ENCODE measurements at regions not wholly inside any gene's neighbourhood (a gene's known extent, or its start where the extent isn't known, plus 50 kb on each side); places are given as distances from the start of the nearest gene placed in this dataset.

DNA sequence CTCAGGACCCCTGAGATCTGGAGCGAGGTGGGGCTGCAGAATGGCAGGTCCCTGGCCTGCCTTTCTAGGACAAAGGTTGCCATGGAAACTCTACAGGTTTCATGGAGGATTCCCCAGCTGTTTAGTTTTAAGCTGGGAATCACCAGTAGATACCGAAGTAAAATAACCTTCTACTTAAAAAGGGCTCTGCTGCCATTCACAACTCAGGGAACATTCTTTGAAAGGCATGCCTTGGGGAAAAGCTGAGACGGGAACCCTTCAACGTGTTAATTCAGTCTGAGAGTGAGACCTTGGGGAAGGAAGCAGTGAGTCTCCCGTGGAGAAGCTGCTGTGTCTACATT lies 493.3 kb downstream of the BRD1 start:
- Histone ChIP-seq H3K9me3 (replicated peaks; ENCODE audit: insufficient read depth, low read length) (no peaks in the 10 kb centered on the region; the same call in 1 of the 2 replicates), H3K4me2 (ENCODE audit: low read depth, low read length) (no peak overlapping the region), H2AFZ (ENCODE audit: low read length) (no peak overlapping the region), H3F3A (ENCODE audit: insufficient read depth, low read length) (no peaks in the 10 kb centered on the region), H3K9ac (ENCODE audit: low read length) (no peak overlapping the region), H3K4me1 (ENCODE audit: low read length) (no peaks in the 10 kb centered on the region), H3K27ac (ENCODE audit: low read length) (no peak overlapping the region), H4K20me1 (ENCODE audit: insufficient read depth, low read length) (no peaks in the 10 kb centered on the region), H3K9me2 (replicated peaks; ENCODE audit: insufficient read depth, low read length) (no peaks in the 10 kb centered on the region), H3K79me2 (ENCODE audit: low read length) (no peaks in the 10 kb centered on the region), H3K36me3 (replicated peaks; ENCODE audit: insufficient read depth, low read length) (no peaks in the 10 kb centered on the region), H3K27me3 (replicated peaks; ENCODE audit: insufficient read depth, low read length) (peaks cover 33% of the 10 kb centered on the region), H3K4me3 (ENCODE audit: low read length) (no peak overlapping the region)
- TF ChIP-seq EZH2phosphoT487 (IDR thresholded peaks at IDR 0.05; ENCODE audit: low read length) (no peak), EZH2 (optimal IDR thresholded peaks at IDR 0.05; ENCODE audit: low read depth, low read length) (no peak)
- TF ChIP-seq, protein P1, sequence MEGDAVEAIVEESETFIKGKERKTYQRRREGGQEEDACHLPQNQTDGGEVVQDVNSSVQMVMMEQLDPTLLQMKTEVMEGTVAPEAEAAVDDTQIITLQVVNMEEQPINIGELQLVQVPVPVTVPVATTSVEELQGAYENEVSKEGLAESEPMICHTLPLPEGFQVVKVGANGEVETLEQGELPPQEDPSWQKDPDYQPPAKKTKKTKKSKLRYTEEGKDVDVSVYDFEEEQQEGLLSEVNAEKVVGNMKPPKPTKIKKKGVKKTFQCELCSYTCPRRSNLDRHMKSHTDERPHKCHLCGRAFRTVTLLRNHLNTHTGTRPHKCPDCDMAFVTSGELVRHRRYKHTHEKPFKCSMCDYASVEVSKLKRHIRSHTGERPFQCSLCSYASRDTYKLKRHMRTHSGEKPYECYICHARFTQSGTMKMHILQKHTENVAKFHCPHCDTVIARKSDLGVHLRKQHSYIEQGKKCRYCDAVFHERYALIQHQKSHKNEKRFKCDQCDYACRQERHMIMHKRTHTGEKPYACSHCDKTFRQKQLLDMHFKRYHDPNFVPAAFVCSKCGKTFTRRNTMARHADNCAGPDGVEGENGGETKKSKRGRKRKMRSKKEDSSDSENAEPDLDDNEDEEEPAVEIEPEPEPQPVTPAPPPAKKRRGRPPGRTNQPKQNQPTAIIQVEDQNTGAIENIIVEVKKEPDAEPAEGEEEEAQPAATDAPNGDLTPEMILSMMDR (IDR thresholded peaks at IDR 0.05; ENCODE audit: low read length): no peak
- no peak for DNase-seq

DNA sequence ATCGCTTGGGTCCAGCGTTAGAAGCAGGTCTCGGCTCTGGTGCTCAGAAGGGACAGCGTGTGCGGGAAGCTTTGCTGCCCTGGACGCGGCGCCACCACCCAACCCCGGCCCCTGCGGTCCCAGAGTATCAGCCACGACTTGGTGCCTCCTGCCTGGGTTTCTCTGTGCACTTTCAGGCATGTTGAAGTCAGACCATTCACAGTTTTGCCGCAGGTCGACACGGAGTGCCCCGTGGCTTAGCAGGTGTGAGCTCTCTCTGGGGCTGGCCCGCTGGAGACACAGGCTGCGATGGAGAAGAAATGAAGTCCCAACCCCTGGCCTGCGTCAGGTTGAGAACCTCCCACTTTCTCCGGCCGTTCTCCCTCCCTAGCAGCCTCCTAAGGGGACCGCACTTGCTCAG lies 494.5 kb downstream of the BRD1 start:
- TF ChIP-seq EZH2 (optimal IDR thresholded peaks at IDR 0.05; ENCODE audit: low read depth, low read length): no peak
- TF ChIP-seq EZH2phosphoT487 (IDR thresholded peaks at IDR 0.05; ENCODE audit: low read length): no peak
- TF ChIP-seq, protein P1 (IDR thresholded peaks at IDR 0.05; ENCODE audit: low read length): no peak
- DNase-seq: peak; percentile 21
- Histone ChIP-seq H3F3A (ENCODE audit: insufficient read depth, low read length) (no peaks in the 10 kb centered on the region), H3K4me2 (ENCODE audit: low read depth, low read length) (no peak overlapping the region), H3K9ac (ENCODE audit: low read length) (no peak overlapping the region), H3K9me2 (replicated peaks; ENCODE audit: insufficient read depth, low read length) (no peaks in the 10 kb centered on the region), H3K27me3 (replicated peaks; ENCODE audit: insufficient read depth, low read length) (peaks cover 34% of the 10 kb centered on the region), H4K20me1 (ENCODE audit: insufficient read depth, low read length) (no peaks in the 10 kb centered on the region), H3K79me2 (ENCODE audit: low read length) (no peaks in the 10 kb centered on the region), H3K4me1 (ENCODE audit: low read length) (no peaks in the 10 kb centered on the region), H2AFZ (ENCODE audit: low read length) (no peak overlapping the region), H3K27ac (ENCODE audit: low read length) (no peak overlapping the region), H3K9me3 (replicated peaks; ENCODE audit: insufficient read depth, low read length) (no peaks in the 10 kb centered on the region; the same call in 1 of the 2 replicates), H3K36me3 (replicated peaks; ENCODE audit: insufficient read depth, low read length) (no peaks in the 10 kb centered on the region), H3K4me3 (ENCODE audit: low read length) (no peak overlapping the region)

DNA sequence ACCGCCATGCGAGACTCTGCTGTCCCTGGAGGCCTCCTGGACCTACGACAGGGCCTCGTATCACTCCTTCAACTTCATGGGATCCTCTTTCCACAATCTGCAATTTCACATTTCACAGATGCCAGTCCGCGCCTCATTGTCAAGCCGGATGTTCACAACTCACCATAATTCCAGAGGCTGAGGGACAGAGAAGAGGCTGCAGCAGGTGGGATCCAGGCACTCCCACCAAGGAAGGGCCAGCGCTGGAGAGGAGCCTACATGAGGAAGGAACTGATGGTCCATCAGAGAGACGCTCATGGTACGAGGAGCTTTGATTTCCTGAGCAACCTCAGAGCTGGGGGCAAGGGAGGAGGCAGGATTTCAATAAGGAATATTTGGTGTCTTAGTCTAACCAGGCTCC lies 495.0 kb downstream of the BRD1 start:
- no peaks in the 10 kb centered on the region for H3K4me1 ChIP-seq (ENCODE audit: low read length)
- no peak overlapping the region for H3K4me3 ChIP-seq (ENCODE audit: low read length)
- no peaks in the 10 kb centered on the region for H3F3A ChIP-seq (ENCODE audit: insufficient read depth, low read length)
- TF ChIP-seq, protein P1 (IDR thresholded peaks at IDR 0.05; ENCODE audit: low read length): no peak
- TF ChIP-seq EZH2phosphoT487 (IDR thresholded peaks at IDR 0.05; ENCODE audit: low read length): no peak
- TF ChIP-seq EZH2 (optimal IDR thresholded peaks at IDR 0.05; ENCODE audit: low read depth, low read length): no peak
- H3K27me3 ChIP-seq (replicated peaks; ENCODE audit: insufficient read depth, low read length): peaks cover 34% of the 10 kb centered on the region
- H3K79me2 ChIP-seq (ENCODE audit: low read length): no peaks in the 10 kb centered on the region
- no peaks in the 10 kb centered on the region for H4K20me1 ChIP-seq (ENCODE audit: insufficient read depth, low read length)
- H3K9ac ChIP-seq (ENCODE audit: low read length): no peak overlapping the region
- H2AFZ ChIP-seq (ENCODE audit: low read length): no peak overlapping the region
- no peak overlapping the region for H3K4me2 ChIP-seq (ENCODE audit: low read depth, low read length)
- H3K9me2 ChIP-seq (replicated peaks; ENCODE audit: insufficient read depth, low read length): no peaks in the 10 kb centered on the region
- H3K27ac ChIP-seq (ENCODE audit: low read length): no peak overlapping the region
- no peak for DNase-seq
- H3K9me3 ChIP-seq (replicated peaks; ENCODE audit: insufficient read depth, low read length): no peaks in the 10 kb centered on the region; the same call in 1 of the 2 replicates
- no peaks in the 10 kb centered on the region for H3K36me3 ChIP-seq (replicated peaks; ENCODE audit: insufficient read depth, low read length)

Data from MM.1S (cell line).